ENCODE measurements at regions not wholly inside any gene's neighbourhood (a gene's known extent, or its start where the extent isn't known, plus 50 kb on each side); places are given as distances from the start of the nearest gene placed in this dataset.

GRCh38 chr13:77378662-77379061 lies 51.8 kb upstream of the MYCBP2 start:
- no peak for DNase-seq

- no peak for DNase-seq
Measured at GRCh38 chr13:77377016-77377415, 50.1 kb upstream of the MYCBP2 start.

All from femur (tissue), 1 donor.